CD4-positive, alpha-beta T cell treated with Interleukin-15 for 4 hours (primary cell): ENCODE measurements at regions not wholly inside any gene's neighbourhood (a gene's known extent, or its start where the extent isn't known, plus 50 kb on each side); places are given as distances from the start of the nearest gene placed in this dataset.
"Not testable (repeated sequence)": the region's sequence is repeated elsewhere in the genome, so short reads cannot be mapped to it uniquely, and the experiment has no call there.

ENCODE experiments used
- DNase-seq: peaks from one replicate; pipeline ENCODE4 v3.0.0-alpha.2; 2020; ENCODE audit warnings: low spot score

- DNase-seq = no peak
Observed at GRCh38 chr2:215744514-215744913, 268.8 kb downstream of the MREG start.

DNA sequence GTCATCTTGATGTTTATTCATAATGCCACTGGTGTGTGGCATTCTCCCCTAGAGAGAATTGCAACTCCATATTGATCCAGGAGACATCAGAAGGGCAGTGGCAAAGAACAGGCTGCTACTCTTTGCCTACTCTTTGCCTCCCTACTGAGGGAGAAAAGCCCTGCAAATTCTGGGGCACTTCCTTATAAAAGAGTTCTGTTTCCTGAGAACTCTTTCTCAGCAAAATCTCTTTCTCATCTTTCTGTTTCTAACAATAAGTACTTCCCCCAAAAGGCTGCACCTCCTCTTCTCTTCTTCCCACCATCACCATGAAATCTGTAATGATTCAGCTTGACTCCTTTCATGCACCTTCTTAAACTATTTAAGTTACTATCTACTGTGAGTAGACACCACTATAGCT lies 270.3 kb downstream of the MREG start:
- no peak for DNase-seq

- no peak for DNase-seq
Observed at GRCh38 chr2:215742021-215742420, 271.3 kb downstream of the MREG start.

DNA sequence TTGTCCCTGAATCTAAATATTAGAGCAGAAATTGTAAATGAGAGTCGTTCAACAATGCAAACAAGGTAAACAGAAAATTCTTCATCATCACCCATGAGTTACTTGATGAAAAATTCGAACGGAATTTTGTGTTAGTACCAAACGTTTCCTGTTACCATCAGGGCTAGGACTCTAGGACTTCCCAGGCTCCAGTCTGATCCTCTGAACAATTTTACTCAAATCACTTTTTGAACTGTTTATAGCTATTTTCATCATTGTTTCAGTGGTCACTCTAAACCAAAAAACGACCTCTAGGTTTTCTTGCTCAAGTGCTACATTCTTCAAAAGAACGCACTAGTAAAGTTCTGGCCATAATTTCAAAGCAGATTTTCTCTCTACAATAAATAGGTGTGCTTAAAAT lies 273.3 kb downstream of the MREG start:
- no peak for DNase-seq

- no peak for DNase-seq
Observed at GRCh38 chr2:215738351-215738750, 275.0 kb downstream of the MREG start.

DNA sequence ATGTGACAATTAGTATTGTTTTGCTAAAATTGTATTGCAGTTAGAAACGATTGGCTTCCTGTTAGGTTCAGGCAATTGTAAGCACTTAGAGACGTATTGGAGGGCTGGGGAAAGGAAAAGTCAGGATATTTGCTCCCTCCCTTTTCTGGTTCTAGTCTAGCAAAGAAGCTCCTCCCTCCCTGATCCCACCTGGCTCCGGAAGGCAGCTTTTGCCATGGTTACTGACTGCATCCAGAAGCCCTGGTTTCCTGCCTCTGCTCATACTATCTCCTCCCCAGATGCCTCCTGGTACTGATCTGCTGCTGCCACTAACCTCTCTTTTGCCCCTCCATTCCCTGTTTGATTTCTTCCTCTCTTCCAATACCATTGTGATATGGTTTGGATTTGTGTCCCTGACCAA lies 275.9 kb downstream of the MREG start:
- no peak for DNase-seq

DNA sequence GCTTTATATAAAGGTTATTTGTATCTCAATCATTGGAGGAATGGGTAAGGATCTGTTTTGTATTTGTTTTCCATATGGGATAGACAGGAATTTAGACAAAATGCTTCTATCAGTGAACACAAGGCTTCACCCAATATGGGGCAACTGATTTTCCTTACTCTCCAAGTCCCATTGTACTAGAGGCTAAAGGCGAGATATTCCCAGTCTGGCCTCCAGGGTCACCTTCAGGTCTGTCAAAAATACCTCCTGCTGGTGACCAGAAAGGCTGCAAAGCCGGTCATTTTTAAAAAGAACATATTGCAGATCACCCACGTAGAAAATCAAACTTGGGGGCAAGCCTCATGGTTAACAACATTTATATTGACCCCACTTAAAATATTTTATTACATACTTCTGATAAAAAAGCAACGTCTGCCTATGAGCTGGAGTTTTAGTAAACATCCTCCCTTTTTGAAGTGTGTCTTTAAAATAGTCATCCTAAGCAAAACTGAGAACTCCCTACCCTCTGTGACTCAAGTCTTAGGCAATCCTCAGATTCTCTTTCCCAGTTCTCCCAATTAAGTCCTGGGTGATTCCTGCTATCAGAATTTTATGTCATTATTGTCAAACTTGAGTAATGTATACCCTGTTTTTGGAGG lies 276.6 kb downstream of the MREG start:
- no peak for DNase-seq

GRCh38 chr2:215731108-215731658 lies 282.2 kb downstream of the MREG start:
- no peak for DNase-seq

DNA sequence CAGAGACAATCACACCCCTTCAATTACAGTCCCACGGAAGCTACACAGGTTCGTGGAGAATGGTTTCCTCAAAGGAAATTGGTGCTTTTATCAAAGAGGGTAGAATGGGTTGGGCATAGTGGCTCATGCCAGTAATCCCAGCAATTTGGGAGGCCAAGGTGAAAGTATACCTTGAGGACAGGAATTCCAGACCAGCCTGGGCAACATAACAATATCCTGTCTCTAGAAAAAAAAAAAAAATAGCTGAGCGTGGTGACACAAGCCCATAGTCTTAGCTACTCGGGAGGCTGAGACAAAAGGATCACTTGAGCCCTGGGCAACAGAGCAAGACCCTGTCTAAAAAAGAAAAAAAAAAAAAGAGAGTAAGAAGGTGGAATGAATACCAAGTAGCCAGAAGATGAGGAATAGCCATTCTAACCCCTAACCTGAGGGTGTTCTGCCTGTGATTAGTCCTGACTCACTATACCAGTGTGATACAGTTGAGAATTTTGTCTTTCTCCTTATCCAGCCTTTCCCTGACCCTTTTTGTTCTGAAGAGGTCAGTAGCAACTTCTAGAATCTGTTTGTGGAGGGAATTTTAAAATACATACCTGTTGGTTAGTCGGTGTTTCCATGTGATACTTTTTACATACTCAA lies 283.2 kb downstream of the MREG start:
- no peak for DNase-seq

GRCh38 chr2:215728504-215729065 lies 284.8 kb downstream of the MREG start:
- no peak for DNase-seq

DNA sequence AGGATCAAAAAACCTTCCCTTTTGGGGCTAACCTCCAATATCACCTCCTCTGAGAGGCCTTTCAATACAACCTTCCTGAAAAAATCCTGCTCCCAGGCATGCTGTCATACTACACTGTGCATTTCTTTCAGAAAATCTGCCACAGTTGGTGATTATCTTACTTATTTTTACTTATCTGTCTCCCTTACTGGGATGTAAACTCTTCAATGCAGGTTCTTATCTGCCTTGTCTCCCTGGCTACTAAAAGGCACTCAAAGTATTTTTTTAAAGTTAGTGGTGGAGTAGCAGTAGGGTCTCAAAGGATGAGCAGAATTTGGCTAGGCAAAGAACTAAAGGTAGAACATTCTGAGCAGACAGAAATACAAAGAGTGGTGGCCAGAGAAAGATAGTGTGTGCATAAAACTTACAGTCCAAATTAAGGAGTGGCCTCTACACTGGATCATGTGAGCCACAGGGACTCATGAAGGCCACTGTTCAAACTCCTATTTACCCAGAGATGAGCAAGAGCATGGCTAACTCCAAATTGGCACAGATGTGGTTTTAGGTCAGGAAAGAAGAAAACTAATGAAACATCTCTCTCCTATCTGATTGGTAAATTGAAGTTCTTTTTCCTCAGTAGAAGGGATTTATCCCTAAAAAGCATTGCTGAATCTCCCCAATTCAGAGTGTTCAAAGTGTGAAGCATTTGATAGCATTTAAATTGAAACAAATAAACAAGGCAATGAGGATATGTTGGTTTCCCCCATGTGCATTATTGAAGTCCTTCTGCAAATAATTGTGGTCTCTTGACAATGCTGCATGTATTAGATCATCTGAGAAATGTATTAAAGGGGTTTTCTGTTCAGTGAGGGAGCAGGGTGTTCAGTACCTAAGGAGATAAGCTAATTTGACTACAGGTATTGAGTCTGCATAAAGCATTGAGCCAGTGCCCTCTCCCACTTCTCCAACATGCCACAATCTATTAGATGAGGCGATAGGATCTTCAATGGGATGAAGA lies 285.5 kb downstream of the MREG start:
- no peak for DNase-seq

DNA sequence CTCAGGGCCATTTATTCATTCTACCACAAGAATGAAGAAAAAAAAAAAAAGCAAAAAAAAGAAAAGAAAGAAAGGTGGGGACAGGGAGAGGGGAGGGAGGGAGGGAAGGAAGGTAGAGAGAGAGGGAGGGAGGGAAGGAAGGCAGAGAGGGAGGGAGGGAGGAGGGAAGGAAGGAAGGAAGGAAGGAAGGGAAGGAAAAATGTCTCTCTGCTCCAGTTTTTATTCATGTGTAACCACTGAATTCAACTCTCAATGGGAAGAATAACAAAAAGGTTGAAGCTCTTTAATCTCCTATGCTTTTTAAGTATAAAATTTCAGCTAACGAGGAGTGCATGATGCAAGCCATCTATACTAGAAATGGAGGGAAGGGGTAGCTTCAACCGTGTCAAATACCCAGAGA lies 287.3 kb downstream of the MREG start:
- no peak for DNase-seq

- DNase-seq = no peak
Observed at GRCh38 chr2:215724146-215724545, 288.3 kb upstream of the FN1 start.

- no peak for DNase-seq
Observed at GRCh38 chr2:215723631-215724011, 287.8 kb upstream of the FN1 start.

DNA sequence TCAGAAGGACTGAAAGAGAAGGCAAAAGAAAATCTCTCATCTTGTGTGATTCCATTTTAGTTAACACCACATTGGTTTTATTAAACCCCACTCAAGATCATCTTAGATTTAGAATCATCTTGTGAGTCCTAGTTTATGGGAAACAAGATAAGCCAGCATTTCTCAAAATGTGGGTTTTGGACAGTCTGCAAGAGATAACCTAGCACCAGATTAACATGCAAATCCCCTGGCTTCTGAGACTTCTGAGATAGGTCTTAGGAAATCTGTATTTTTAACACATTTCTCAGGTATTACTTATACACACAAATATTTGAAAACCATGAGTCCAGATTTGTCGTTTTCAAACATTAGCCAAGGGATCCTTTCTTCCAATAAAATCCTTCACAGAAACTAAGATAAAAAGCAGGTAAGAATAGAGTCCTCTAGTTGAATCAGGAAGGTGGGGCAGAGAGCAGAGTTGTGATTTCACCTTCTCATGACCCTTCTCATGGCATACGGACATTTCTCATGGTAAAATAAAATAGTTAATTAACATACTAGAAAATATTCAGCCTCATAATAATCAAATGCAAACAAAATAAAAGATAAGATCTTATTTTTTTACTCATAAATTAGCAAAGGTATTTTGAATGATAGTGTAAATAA lies 287.2 kb upstream of the FN1 start:
- DNase-seq = no peak

- no peak for DNase-seq
Observed at GRCh38 chr2:215722125-215722524, 286.3 kb upstream of the FN1 start.

DNA sequence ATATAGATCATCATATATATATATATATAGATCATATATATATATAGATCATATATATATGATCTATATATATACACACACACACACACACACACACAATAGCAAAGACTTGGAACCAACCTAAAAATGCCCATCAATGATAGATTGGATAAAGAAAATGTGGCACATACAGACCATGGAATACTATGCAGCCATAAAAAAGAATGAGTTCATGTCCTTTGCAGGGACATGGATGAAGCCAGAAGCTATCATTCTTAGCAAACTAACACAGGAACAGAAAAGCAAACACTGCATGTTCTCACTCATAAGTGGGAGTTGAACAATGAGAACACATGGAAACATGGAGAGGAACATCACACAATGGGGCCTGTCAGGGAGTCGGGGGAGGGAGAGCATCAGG lies 285.6 kb upstream of the FN1 start:
- not testable (repeated sequence) for DNase-seq

GRCh38 chr2:215718890-215719289 lies 283.0 kb upstream of the FN1 start:
- no peak for DNase-seq

- no peak for DNase-seq
Observed at GRCh38 chr2:215718436-215718835, 282.6 kb upstream of the FN1 start.

GRCh38 chr2:215717501-215718381 lies 281.9 kb upstream of the FN1 start:
- DNase-seq = no peak

GRCh38 chr2:215716956-215717355 lies 281.1 kb upstream of the FN1 start:
- DNase-seq = no peak
